H1 (cell line): ENCODE measurements at regions not wholly inside any gene's neighbourhood (a gene's known extent, or its start where the extent isn't known, plus 50 kb on each side); places are given as distances from the start of the nearest gene placed in this dataset.

Source experiments
- CTCF ChIA-PET: fragments of 300-600 bp; sonication (Branson Sonifier 250); formaldehyde crosslinking; loops from one replicate; lab custom pipeline; 2021; ENCODE audit not compliant: partially characterized antibody; lab: Charles Lee
- POLR2A ChIA-PET: fragments of 300-600 bp; sonication (Branson Sonifier 250); formaldehyde crosslinking; loops from one replicate; lab custom pipeline; 2021; ENCODE audit warnings: inconsistent platforms; ENCODE audit not compliant: partially characterized antibody; lab: Charles Lee
- DNase-seq, 2 experiments: peaks; one replicate each; pipeline versions ENCODE4 v3.0.0 to v3.0.0-alpha.2; 2010 to 2022; ENCODE audit warnings: low spot score in 2 of 2, low read depth in 1 of 2, mixed read lengths in 1 of 2
- FAIRE-seq: peaks from 2 replicates; lab custom pipeline; 2011; peaks lifted over from hg19 to GRCh38; lab: Jason Lieb, UNC
- H2AFZ ChIP-seq: 2 replicates; pipeline ENCODE4 v1.8.1; 2012; ENCODE audit warnings: low read length, inconsistent platforms
- H2AK5ac ChIP-seq: 2 replicates; pipeline ENCODE4 v1.6.1; 2013; ENCODE audit warnings: low read depth, low read length
- H2BK120ac ChIP-seq: replicated peaks from 2 replicates; pipeline ENCODE3; 2013; ENCODE audit warnings: low read depth, low read length, inconsistent platforms
- H2BK12ac ChIP-seq: 2 replicates; pipeline ENCODE4 v1.6.1; 2013; ENCODE audit warnings: low read depth, low read length
- H2BK15ac ChIP-seq: 2 replicates; pipeline ENCODE4 v1.6.1; 2013; ENCODE audit warnings: low read length
- H2BK20ac ChIP-seq: 2 replicates; pipeline ENCODE4 v1.6.1; 2013; ENCODE audit warnings: low read length
- H2BK5ac ChIP-seq: 2 replicates; pipeline ENCODE4 v1.6.1; 2013; ENCODE audit warnings: low read depth, low read length
- H3K14ac ChIP-seq: 2 replicates; pipeline ENCODE4 v1.6.1; 2013; ENCODE audit warnings: inconsistent platforms; ENCODE audit not compliant: insufficient read length
- H3K18ac ChIP-seq: 2 replicates; pipeline ENCODE4 v1.6.1; 2013; ENCODE audit warnings: low read length; ENCODE audit errors: extremely low read depth
- H3K23ac ChIP-seq: 2 replicates; pipeline ENCODE4 v1.6.1; 2013; ENCODE audit warnings: inconsistent platforms; ENCODE audit not compliant: insufficient read length
- H3K23me2 ChIP-seq: 2 replicates; pipeline ENCODE4 v1.6.1; 2013; ENCODE audit warnings: low read depth, low read length
- H3K27ac ChIP-seq: 2 replicates; pipeline ENCODE4 v1.6.1; 2011; ENCODE audit warnings: low read depth, low read length, inconsistent platforms
- H3K27me3 ChIP-seq, 4 experiments: replicated peaks in 1 of 4; 1 replicate in 1 of 4; 2 replicates in 3 of 4; pipeline versions ENCODE4 v1.6.1 to v1.8.1; 2011 to 2013; ENCODE audit warnings: low read length in 3 of 4, mild to moderate bottlenecking in 3 of 4, inconsistent platforms in 2 of 4, mixed read lengths in 2 of 4, moderate library complexity in 1 of 4; ENCODE audit not compliant: control insufficient read depth in 3 of 4, insufficient read depth in 3 of 4; ENCODE audit errors: extremely low read depth in 1 of 4
- H3K36me3 ChIP-seq, 4 experiments: 2 replicates each; pipeline versions ENCODE4 v1.6.1 to v1.8.1; 2011 to 2013; ENCODE audit warnings: mild to moderate bottlenecking in 4 of 4, low read length in 3 of 4, moderate library complexity in 2 of 4, control low read depth in 1 of 4, inconsistent platforms in 1 of 4; ENCODE audit not compliant: insufficient read depth in 4 of 4, control insufficient read depth in 2 of 4
- H3K4ac ChIP-seq: replicated peaks from 2 replicates; pipeline ENCODE3; 2013; ENCODE audit warnings: low read length, low read depth, mixed read lengths, inconsistent platforms; ENCODE audit not compliant: insufficient read length
- H3K4me1 ChIP-seq, 4 experiments: replicated peaks in 1 of 4; 1 replicate in 1 of 4; 2 replicates in 3 of 4; pipeline versions ENCODE4 v1.6.1 to v1.8.1; 2011 to 2013; ENCODE audit warnings: low read length in 3 of 4, inconsistent platforms in 2 of 4, mixed read lengths in 1 of 4; ENCODE audit not compliant: insufficient read depth in 4 of 4, control insufficient read depth in 3 of 4
- H3K4me2 ChIP-seq, 2 experiments: 2 replicates each; pipeline versions ENCODE4 v1.6.1 to v1.8.1; 2011 to 2013; ENCODE audit warnings: low read depth in 2 of 2, low read length in 2 of 2, control low read depth in 1 of 2, inconsistent platforms in 1 of 2, mild to moderate bottlenecking in 1 of 2; ENCODE audit not compliant: insufficient read depth in 1 of 2
- H3K4me3 ChIP-seq, 4 experiments: fragments of 200-600, 300-600 bp in 1 of 4; sonication (generic), shearing (Covaris generic), sonication (Bioruptor Twin) in 1 of 4; 2 replicates each; pipeline versions ENCODE4 v1.5.1 to v1.8.1; 2011 to 2016; ENCODE audit warnings: low read length in 4 of 4, low read depth in 3 of 4, control low read depth in 2 of 4, inconsistent platforms in 2 of 4, mild to moderate bottlenecking in 2 of 4, mixed read lengths in 1 of 4, moderate library complexity in 1 of 4; ENCODE audit not compliant: insufficient read depth in 2 of 4; ENCODE audit errors: extremely low read depth in 1 of 4
- H3K56ac ChIP-seq: replicated peaks from 2 replicates; pipeline ENCODE3; 2013; ENCODE audit warnings: low read depth, mild to moderate bottlenecking, mixed read lengths, low read length, inconsistent platforms; ENCODE audit not compliant: insufficient read length
- H3K79me1 ChIP-seq: 2 replicates; pipeline ENCODE4 v1.6.1; 2013; ENCODE audit warnings: low read depth, low read length, control low read depth
- H3K79me2 ChIP-seq, 2 experiments: 2 replicates each; pipeline versions ENCODE4 v1.6.1 to v1.8.1; 2012 to 2013; ENCODE audit warnings: low read length in 2 of 2, mild to moderate bottlenecking in 2 of 2, inconsistent platforms in 1 of 2; ENCODE audit not compliant: insufficient read depth in 2 of 2, control insufficient read depth in 1 of 2
- H3K9ac ChIP-seq, 4 experiments: replicated peaks in 1 of 4; 1 replicate in 1 of 4; 2 replicates in 3 of 4; pipeline versions ENCODE4 v1.6.1 to v1.8.1; 2011 to 2013; ENCODE audit warnings: low read depth in 3 of 4, low read length in 3 of 4, control low read depth in 2 of 4, mild to moderate bottlenecking in 2 of 4, moderate library complexity in 2 of 4, inconsistent platforms in 1 of 4; ENCODE audit errors: extremely low read depth in 1 of 4
- H3K9me3 ChIP-seq, 2 experiments: 2 replicates each; pipeline versions ENCODE4 v1.6.1 to v1.8.1; 2012 to 2013; ENCODE audit warnings: mild to moderate bottlenecking in 2 of 2, moderate library complexity in 2 of 2, control low read depth in 1 of 2, inconsistent platforms in 1 of 2, low read depth in 1 of 2, low read length in 1 of 2, mixed read lengths in 1 of 2; ENCODE audit not compliant: insufficient read depth in 2 of 2
- H4K20me1 ChIP-seq, 2 experiments: replicated peaks in 1 of 2; 2 replicates each; pipeline versions ENCODE3 to v1.8.1; 2011 to 2013; ENCODE audit warnings: inconsistent platforms in 2 of 2, low read length in 2 of 2, mild to moderate bottlenecking in 1 of 2; ENCODE audit not compliant: insufficient read depth in 2 of 2, control insufficient read depth in 1 of 2
- H4K5ac ChIP-seq: 2 replicates; pipeline ENCODE4 v1.6.1; 2013; ENCODE audit warnings: low read length, low read depth, mixed read lengths, inconsistent platforms; ENCODE audit not compliant: insufficient read length
- H4K8ac ChIP-seq: 2 replicates; pipeline ENCODE4 v1.8.0; 2013; ENCODE audit warnings: mild to moderate bottlenecking, moderate library complexity, low read length, inconsistent platforms; ENCODE audit not compliant: insufficient read depth; ENCODE audit errors: extremely low read depth
- H4K91ac ChIP-seq: replicated peaks from 2 replicates; pipeline ENCODE3; 2013; ENCODE audit warnings: low read length, mixed read lengths, inconsistent platforms; ENCODE audit not compliant: insufficient read length
- CEBPB ChIP-seq: IDR thresholded peaks from 2 replicates; pipeline ENCODE4 v1.6.1; 2012; ENCODE audit warnings: low read depth, low read length
- EGR1 ChIP-seq: IDR thresholded peaks from 2 replicates; pipeline ENCODE4 v1.6.1; 2011; ENCODE audit warnings: low read depth, low read length, borderline replicate concordance
- EP300 ChIP-seq, 2 experiments: IDR thresholded peaks; 1 replicate in 1 of 2; 2 replicates in 1 of 2; pipeline ENCODE4 v1.6.1; 2011 to 2012; ENCODE audit warnings: low read depth in 2 of 2, low read length in 2 of 2, mild to moderate bottlenecking in 2 of 2, borderline replicate concordance in 1 of 2, inconsistent platforms in 1 of 2, moderate library complexity in 1 of 2
- EZH2 ChIP-seq: fragments of 200-600 bp; sonication (generic); IDR thresholded peaks from 2 replicates; pipeline ENCODE4 v1.7.1; 2012; ENCODE audit warnings: low read depth, mild to moderate bottlenecking, moderate library complexity, low read length, inconsistent platforms; ENCODE audit not compliant: severe bottlenecking
- JUND ChIP-seq: IDR thresholded peaks from 2 replicates; pipeline ENCODE4 v1.6.1; 2011; ENCODE audit warnings: mild to moderate bottlenecking, improper control_type of control experiment, low read length
- KDM1A ChIP-seq: fragments of 200-600, 300-600 bp; sonication (generic); IDR thresholded peaks from 2 replicates; pipeline ENCODE4 v1.7.1; 2016; ENCODE audit warnings: mild to moderate bottlenecking, low read length, borderline replicate concordance
- KDM4A ChIP-seq: IDR thresholded peaks from one replicate; pipeline ENCODE4 v1.7.1; 2012; ENCODE audit warnings: low read depth, mild to moderate bottlenecking, moderate library complexity, low read length, inconsistent platforms; ENCODE audit not compliant: severe bottlenecking
- PHF8 ChIP-seq: fragments of 200-600 bp; sonication (generic); conservative IDR thresholded peaks from 2 replicates; pipeline ENCODE4 v1.7.1; 2012; ENCODE audit warnings: low read depth, mild to moderate bottlenecking, inconsistent platforms, low read length, moderate library complexity
- POLR2A ChIP-seq, 2 experiments: IDR thresholded peaks; 1 replicate in 1 of 2; 2 replicates in 1 of 2; pipeline ENCODE4 v1.6.1; 2011; ENCODE audit warnings: low read depth in 2 of 2, low read length in 2 of 2, mild to moderate bottlenecking in 2 of 2; ENCODE audit errors: control extremely low read depth in 1 of 2
- RFX5 ChIP-seq: IDR thresholded peaks from 2 replicates; pipeline ENCODE4 v1.6.1; 2011; ENCODE audit warnings: low read depth, low read length, improper control_type of control experiment, borderline replicate concordance
- RXRA ChIP-seq: IDR thresholded peaks from 2 replicates; pipeline ENCODE4 v1.6.1; 2011; ENCODE audit warnings: low read depth, mild to moderate bottlenecking, low read length, moderate library complexity; ENCODE audit not compliant: insufficient read depth
- SUZ12 ChIP-seq: fragments of 200-600 bp; sonication (generic); IDR thresholded peaks from 2 replicates; pipeline ENCODE4 v1.6.1; 2012; ENCODE audit warnings: mild to moderate bottlenecking, inconsistent platforms, low read length, moderate library complexity, mixed read lengths
- TAF1 ChIP-seq: IDR thresholded peaks from 2 replicates; pipeline ENCODE4 v1.6.1; 2011; ENCODE audit warnings: mild to moderate bottlenecking, low read depth, low read length
- TAF7 ChIP-seq: optimal IDR thresholded peaks from 2 replicates; pipeline ENCODE3; 2011; ENCODE audit warnings: low read depth, mild to moderate bottlenecking, inconsistent platforms, low read length, moderate library complexity, borderline replicate concordance
- TEAD4 ChIP-seq: IDR thresholded peaks from 2 replicates; pipeline ENCODE4 v1.6.1; 2012; ENCODE audit warnings: low read depth, low read length, inconsistent platforms, mixed read lengths
- YY1 ChIP-seq: IDR thresholded peaks from 2 replicates; pipeline ENCODE4 v1.6.1; 2011; ENCODE audit warnings: low read depth, mild to moderate bottlenecking, low read length
- WGBS, 2 experiments: shearing (Covaris generic) in 1 of 2; methylation state at CpG; one replicate each; pipeline versions ENCODE4 v1.1.6 to v1.1.7; 2013 to 2015; ENCODE audit warnings: low lambda C conversion rate in 2 of 2, mixed read lengths in 2 of 2, inconsistent platforms in 1 of 2, low coverage in 1 of 2, missing lambda C conversion rate in 1 of 2; ENCODE audit not compliant: insufficient replicate concordance in 2 of 2, insufficient coverage in 1 of 2, insufficient read length in 1 of 2; ENCODE audit errors: extremely low coverage in 1 of 2, missing lambda C conversion rate in 1 of 2; 5-methylcytosine and 5-hydroxymethylcytosine counted together

- CTCF ChIA-PET = no interaction called here
- POLR2A ChIA-PET = no interaction called here
- Histone ChIP-seq H2AK5ac (no peak overlapping the region), H4K20me1 (no peaks in the 10 kb centered on the region), H3K27ac (no peak overlapping the region), H3K4me1 (no peaks in the 10 kb centered on the region), H3K23me2 (no peaks in the 10 kb centered on the region), H3K18ac (no peak overlapping the region), H3K79me2 (no peaks in the 10 kb centered on the region), H3K79me1 (no peaks in the 10 kb centered on the region), H2BK12ac (no peak overlapping the region), H3K36me3 (no peaks in the 10 kb centered on the region), H3K56ac (no peak overlapping the region), H2AFZ (no peak overlapping the region), H2BK120ac (no peak overlapping the region), H2BK15ac (no peak overlapping the region), H2BK20ac (no peak overlapping the region), H3K14ac (no peak overlapping the region), H3K4me3 (no peak overlapping the region), H4K91ac (no peak overlapping the region), H3K4ac (no peak overlapping the region), H3K27me3 (no peaks in the 10 kb centered on the region), H3K9ac (no peak overlapping the region), H4K8ac (no peak overlapping the region), H3K4me2 (no peak overlapping the region), H3K23ac (no peak overlapping the region), H4K5ac (no peak overlapping the region), H3K9me3 (no peaks in the 10 kb centered on the region), H2BK5ac (no peak overlapping the region)
- FAIRE-seq = no peak
- TF ChIP-seq KDM1A (no peak), PHF8 (no peak), JUND (no peak), EGR1 (no peak), POLR2A (IDR thresholded peaks at IDR 0.05; ENCODE audit: control extremely low read depth in 1 of 2, low read depth in 2 of 2, low read length in 2 of 2) (no peak), YY1 (no peak), KDM4A (no peak), RFX5 (no peak), SUZ12 (no peak), EP300 (IDR thresholded peaks at IDR 0.05; ENCODE audit: borderline replicate concordance in 1 of 2, low read depth in 2 of 2, low read length in 2 of 2) (no peak), TAF1 (no peak), CEBPB (no peak), RXRA (no peak), TAF7 (no peak), EZH2 (no peak), TEAD4 (no peak)
- 94% methylated on average over 2 of the region's 2 CpGs; no CpG with 5 or more reads in 1 of the 2 experiments for WGBS, 2 experiments
- no peak for DNase-seq
These were observed 468.5 kb downstream of the NFIB start for GRCh38 chr9:13845460-13845859.
